IMR-90 (cell line): ENCODE measurements at regions not wholly inside any gene's neighbourhood (a gene's known extent, or its start where the extent isn't known, plus 50 kb on each side); places are given as distances from the start of the nearest gene placed in this dataset.
A peak's percentile ranks its signal among the peaks of the same experiment; 100 is the strongest.

Experiments used
- ATAC-seq: fragments of 200-7000 bp; cut with Tn5 transposase; 2 replicates; pipeline ENCODE4 v1.9.1; 2020; ENCODE audit warnings: low read depth, mild to moderate bottlenecking, moderate library complexity
- BruUV-seq: library from RNA; stranded (reverse); fragments of 400-500 nt; replicated peaks from 2 replicates; lab custom pipeline; 2021; lab: Mats Ljungman, UMichigan
- CTCF ChIA-PET: fragments of 300-600 bp; formaldehyde crosslinking; extraction: SDS; loops from one replicate; lab custom pipeline; 2021; ENCODE audit warnings: antibody characterized with exemption; lab: Yijun Ruan, JAX
- POLR2A ChIA-PET: fragments of 300-600 bp; sonication (Branson Sonifier 250); formaldehyde crosslinking; loops from one replicate; lab custom pipeline; 2022; ENCODE audit warnings: antibody characterized with exemption; ENCODE audit not compliant: unreplicated experiment; lab: Charles Lee
- DNase-seq: peaks from one replicate; pipeline ENCODE4 v3.0.0; 2013
- H2AFZ ChIP-seq: replicated peaks from 2 replicates; pipeline ENCODE3; 2013; ENCODE audit warnings: low read length, mild to moderate bottlenecking; ENCODE audit not compliant: poor library complexity
- H2AK5ac ChIP-seq: 2 replicates; pipeline ENCODE4 v1.6.1; 2013; ENCODE audit warnings: low read depth, low read length, inconsistent platforms
- H2AK9ac ChIP-seq: replicated peaks from 2 replicates; pipeline ENCODE3; 2013; ENCODE audit warnings: mild to moderate bottlenecking, low read depth, low read length, moderate library complexity; ENCODE audit not compliant: poor library complexity
- H2BK120ac ChIP-seq: 2 replicates; pipeline ENCODE4 v1.6.1; 2013; ENCODE audit warnings: low read depth, low read length, inconsistent platforms
- H2BK15ac ChIP-seq: 3 replicates; pipeline ENCODE4 v1.6.1; 2013; ENCODE audit warnings: low read depth, low read length, inconsistent platforms
- H2BK20ac ChIP-seq: 2 replicates; pipeline ENCODE4 v1.6.1; 2013; ENCODE audit warnings: low read depth, mild to moderate bottlenecking, inconsistent platforms, low read length, moderate library complexity
- H2BK5ac ChIP-seq: 2 replicates; pipeline ENCODE4 v1.6.1; 2013; ENCODE audit warnings: mild to moderate bottlenecking, low read depth, low read length, inconsistent platforms; ENCODE audit not compliant: poor library complexity, severe bottlenecking
- H3K14ac ChIP-seq: replicated peaks from 2 replicates; pipeline ENCODE4 v1.6.1; 2013; ENCODE audit warnings: low read depth, low read length, inconsistent platforms
- H3K18ac ChIP-seq: 2 replicates; pipeline ENCODE4 v1.6.1; 2013; ENCODE audit warnings: low read depth, low read length, control low read depth
- H3K23ac ChIP-seq: 2 replicates; pipeline ENCODE4 v1.6.1; 2013; ENCODE audit warnings: low read depth, low read length, inconsistent platforms
- H3K27ac ChIP-seq: 2 replicates; pipeline ENCODE4 v1.5.1; 2013; ENCODE audit warnings: mild to moderate bottlenecking, control low read depth, low read length; ENCODE audit not compliant: insufficient read depth
- H3K27me3 ChIP-seq: 2 replicates; pipeline ENCODE4 v1.6.1; 2013; ENCODE audit warnings: low read length; ENCODE audit not compliant: control insufficient read depth, insufficient read depth
- H3K36me3 ChIP-seq: 2 replicates; pipeline ENCODE4 v1.6.1; 2013; ENCODE audit warnings: low read length, mixed read lengths; ENCODE audit not compliant: control insufficient read depth, insufficient read depth
- H3K4ac ChIP-seq: 2 replicates; pipeline ENCODE4 v1.6.1; 2013; ENCODE audit warnings: low read depth, low read length, inconsistent platforms
- H3K4me1 ChIP-seq: 2 replicates; pipeline ENCODE4 v1.6.1; 2013; ENCODE audit warnings: low read length, mixed read lengths; ENCODE audit not compliant: control insufficient read depth, insufficient read depth
- H3K4me2 ChIP-seq: 2 replicates; pipeline ENCODE4 v1.6.1; 2013; ENCODE audit warnings: low read depth, mild to moderate bottlenecking, control low read depth, low read length, moderate library complexity
- H3K4me3 ChIP-seq: 2 replicates; pipeline ENCODE4 v1.5.1; 2013; ENCODE audit warnings: low read depth, mild to moderate bottlenecking, control low read depth, low read length, moderate library complexity; ENCODE audit not compliant: insufficient read depth
- H3K56ac ChIP-seq: 2 replicates; pipeline ENCODE4 v1.6.1; 2013; ENCODE audit warnings: low read length, inconsistent platforms; ENCODE audit not compliant: insufficient read depth; ENCODE audit errors: extremely low read depth
- H3K79me1 ChIP-seq, 2 experiments: 2 replicates each; pipeline ENCODE4 v1.6.1; 2013; ENCODE audit warnings: low read length in 2 of 2, inconsistent platforms in 1 of 2, low read depth in 1 of 2
- H3K9ac ChIP-seq: 2 replicates; pipeline ENCODE4 v1.6.1; 2013; ENCODE audit warnings: low read depth, low read length, control low read depth
- H3K9me1 ChIP-seq: 2 replicates; pipeline ENCODE4 v1.6.1; 2013; ENCODE audit warnings: low read length, inconsistent platforms; ENCODE audit not compliant: insufficient read depth
- H3K9me3 ChIP-seq: 2 replicates; pipeline ENCODE4 v1.6.1; 2013; ENCODE audit warnings: low read length; ENCODE audit not compliant: control insufficient read depth, insufficient read depth
- H4K20me1 ChIP-seq: 2 replicates; pipeline ENCODE4 v1.6.1; 2013; ENCODE audit warnings: low read length, inconsistent platforms; ENCODE audit not compliant: insufficient read depth
- H4K5ac ChIP-seq: 2 replicates; pipeline ENCODE4 v1.6.1; 2013; ENCODE audit warnings: mild to moderate bottlenecking, low read depth, low read length, control low read depth
- H4K8ac ChIP-seq, 2 experiments: 2 replicates each; pipeline ENCODE4 v1.6.1; 2013; ENCODE audit warnings: low read depth in 2 of 2, low read length in 2 of 2, control low read depth in 1 of 2, inconsistent platforms in 1 of 2
- H4K91ac ChIP-seq: 2 replicates; pipeline ENCODE4 v1.6.1; 2013; ENCODE audit warnings: low read depth, low read length, inconsistent platforms; ENCODE audit not compliant: insufficient read depth
- BHLHE40 ChIP-seq: fragments of 150-350 bp; IDR thresholded peaks from 2 replicates; pipeline ENCODE4 v1.6.1; 2016; ENCODE audit warnings: mild to moderate bottlenecking, low read depth, low read length
- CEBPB ChIP-seq: IDR thresholded peaks from 2 replicates; pipeline ENCODE4 v1.6.1; 2012; ENCODE audit warnings: low read depth, low read length, improper control_type of control experiment
- CTCF ChIP-seq: conservative IDR thresholded peaks from 2 replicates; pipeline ENCODE4 v1.5.1; 2012; ENCODE audit warnings: mild to moderate bottlenecking, low read depth, low read length, improper control_type of control experiment
- FOS ChIP-seq: fragments of 150-350 bp; IDR thresholded peaks from 2 replicates; pipeline ENCODE4 v1.6.1; 2016; ENCODE audit warnings: low read depth, low read length
- MAFK ChIP-seq: IDR thresholded peaks from 2 replicates; pipeline ENCODE4 v1.6.1; 2012; ENCODE audit warnings: low read depth, low read length, improper control_type of control experiment
- MAZ ChIP-seq: IDR thresholded peaks from 2 replicates; pipeline ENCODE4 v1.6.1; 2012; ENCODE audit warnings: low read depth, mild to moderate bottlenecking, low read length, improper control_type of control experiment, moderate library complexity, borderline replicate concordance
- MXI1 ChIP-seq: IDR thresholded peaks from 2 replicates; pipeline ENCODE4 v1.6.1; 2012; ENCODE audit warnings: low read depth, mild to moderate bottlenecking, low read length, moderate library complexity, borderline replicate concordance
- NFE2L2 ChIP-seq: fragments of 150-350 bp; IDR thresholded peaks from 2 replicates; pipeline ENCODE4 v1.6.1; 2016; ENCODE audit warnings: low read depth, mild to moderate bottlenecking, low read length
- POLR2A ChIP-seq: IDR thresholded peaks from 2 replicates; pipeline ENCODE4 v1.6.1; 2012; ENCODE audit warnings: mild to moderate bottlenecking, low read depth, low read length
- RAD21 ChIP-seq: IDR thresholded peaks from 2 replicates; pipeline ENCODE4 v1.6.1; 2012; ENCODE audit warnings: low read length, improper control_type of control experiment
- RFX5 ChIP-seq: IDR thresholded peaks from 2 replicates; pipeline ENCODE4 v1.8.0; 2012; ENCODE audit warnings: low read depth, mild to moderate bottlenecking, low read length, moderate library complexity
- SMC3 ChIP-seq: fragments of 150-350 bp; IDR thresholded peaks from 2 replicates; pipeline ENCODE4 v1.6.1; 2016; ENCODE audit warnings: low read depth, mild to moderate bottlenecking, antibody characterized with exemption, low read length, moderate library complexity
- WGBS, 2 experiments: methylation state at CpG; one replicate each; pipeline versions ENCODE4 v1.1.5 to v1.1.7; 2013; ENCODE audit warnings: missing lambda C conversion rate in 2 of 2; ENCODE audit not compliant: insufficient read length in 1 of 2; ENCODE audit errors: extremely low coverage in 2 of 2; 5-methylcytosine and 5-hydroxymethylcytosine counted together
- dilution Hi-C: fragments of 300-500 bp; cut with HindIII; formaldehyde crosslinking; loops from one replicate; pipeline ENCODE4 v1.14.3; 2018; ENCODE audit warnings: low sequenced_read_pairs; ENCODE audit not compliant: unreplicated experiment
- in situ Hi-C: fragments of 300-500 bp; cut with MboI; formaldehyde crosslinking; loops from 3 replicates; pipeline ENCODE4 v1.14.3; 2019; ENCODE audit warnings: low sequenced_read_pairs, inconsistent platforms, mixed read lengths
- intact Hi-C: fragments of 100-400 bp; cut with micrococcal nuclease; formaldehyde crosslinking; loops from 2 replicates; pipeline ENCODE4 v1.10.0; 2022
- TF ChIP-seq, protein P1 (sequence below): fragments of 150-350 bp; IDR thresholded peaks from 2 replicates; pipeline ENCODE4 v1.6.1; 2017; ENCODE audit warnings: mild to moderate bottlenecking, antibody characterized with exemption, low read length, low read depth
- TF ChIP-seq, protein P2 (sequence below): fragments of 150-350 bp; IDR thresholded peaks from 2 replicates; pipeline ENCODE4 v1.6.1; 2016; ENCODE audit warnings: low read depth, mild to moderate bottlenecking, low read length, moderate library complexity, borderline replicate concordance

DNA sequence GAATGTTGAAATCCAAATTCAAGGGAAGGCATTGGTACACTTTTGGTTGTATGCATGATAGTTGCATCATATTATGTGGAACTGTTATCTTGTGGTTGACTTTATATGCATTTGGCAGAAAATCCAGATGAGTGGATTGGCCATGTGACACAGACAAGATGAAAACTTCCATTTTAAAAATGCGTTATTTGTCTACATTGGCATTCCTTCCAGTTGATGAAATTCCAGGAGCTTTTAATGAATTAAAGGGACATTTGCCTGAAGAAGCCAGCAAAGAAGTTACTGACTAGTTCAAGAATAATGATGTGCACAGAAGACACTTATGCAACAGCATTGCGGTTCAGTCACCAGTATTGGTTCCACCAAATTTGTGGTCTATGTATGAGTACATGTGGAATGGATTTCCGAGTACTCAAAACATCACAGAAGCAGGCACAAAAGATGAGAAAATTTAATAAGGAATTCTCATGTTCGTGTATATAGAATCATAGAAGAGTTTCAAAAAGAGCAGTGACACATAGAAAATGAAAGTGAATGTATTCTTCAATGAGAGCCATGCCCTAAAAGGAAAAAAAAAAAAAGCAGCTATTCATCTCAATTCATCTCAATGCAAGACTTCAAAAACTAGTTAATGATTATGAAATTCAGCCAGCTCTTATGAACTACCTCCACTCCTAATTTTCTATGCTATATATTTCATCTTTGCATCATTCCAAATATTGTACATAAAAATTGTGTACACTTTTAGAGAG, 232.1 kb downstream of the RBM43 start:
- CTCF ChIA-PET, result interaction anchor here (0.7 kb wide), 1 partner anchor 10 kb away, joined by 3 read pairs; no protein-coding TSS in a partner anchor
- H4K91ac ChIP-seq, result no peak overlapping the region
- peak; percentile 10; the same call in 1 of the 2 replicates for ATAC-seq
- H2AK9ac ChIP-seq, result no peak overlapping the region
- H2BK20ac ChIP-seq, result peak overlapping the region; percentile 40; the same call in 1 of the 2 replicates
- no peak overlapping the region for H3K23ac ChIP-seq
- no peak overlapping the region for H2BK15ac ChIP-seq
- H4K5ac ChIP-seq, result peak overlapping the region; percentile 44; the same call in 1 of the 2 replicates
- dilution Hi-C loops (no loop called here), in situ Hi-C loops (loop anchor here (10.0 to 25.0 kb wide), 2 partner anchors 535 to 1442 kb away; partner anchors contain the start of gene MMADHC), intact Hi-C loops (loop anchor here (5.0 to 10.0 kb wide), 3 partner anchors 315 to 542 kb away; partner anchors contain the start of gene RND3)
- H3K14ac ChIP-seq, result 0 out of 2 replicates have a peak overlapping the region, but pooled peaks have one; percentile 24
- H3K4me2 ChIP-seq, result peak overlapping the region; percentile 81; the same call in 1 of the 2 replicates
- H3K4me3 ChIP-seq, result peak overlapping the region; percentile 9; the same call in 1 of the 2 replicates
- no peak overlapping the region for H3K9ac ChIP-seq
- no peak overlapping the region for H2AFZ ChIP-seq
- H3K27me3 ChIP-seq, result no peaks in the 10 kb centered on the region
- peak overlapping the region; percentile 31; the same call in 1 of the 2 replicates for H2BK120ac ChIP-seq
- POLR2A ChIA-PET, result interaction anchor here (0.6 kb wide), 1 partner anchor 548 kb away, joined by 6 read pairs; no protein-coding TSS in a partner anchor
- H2AK5ac ChIP-seq, result no peak overlapping the region
- peak; percentile 91 for DNase-seq
- no peaks in the 10 kb centered on the region for H3K36me3 ChIP-seq
- WGBS, 2 experiments, result no CpG with 5 or more reads among the region's 4 CpGs
- H4K8ac ChIP-seq, result no peak overlapping the region
- no peak overlapping the region for H3K27ac ChIP-seq
- peak overlapping the region; percentile 57 for H2BK5ac ChIP-seq
- no peaks in the 10 kb centered on the region for H3K9me3 ChIP-seq
- no peak overlapping the region; the same call in 1 of the 2 replicates for H3K4ac ChIP-seq
- H3K56ac ChIP-seq, result no peak overlapping the region
- no peaks in the 10 kb centered on the region for H4K20me1 ChIP-seq
- H3K79me1 ChIP-seq, result no peaks in the 10 kb centered on the region
- BruUV-seq, result no TSS peak
- H3K18ac ChIP-seq, result peak overlapping the region; percentile 77; the same call in 1 of the 2 replicates
- no peaks in the 10 kb centered on the region for H3K9me1 ChIP-seq
- H3K4me1 ChIP-seq, result peaks cover 3% of the 10 kb centered on the region
- TF ChIP-seq SMC3 (no peak), POLR2A (no peak), MAZ (no peak), BHLHE40 (no peak), CEBPB (peak; percentile 93), CTCF (no peak), FOS (no peak), RFX5 (no peak), MAFK (no peak), NFE2L2 (no peak), RAD21 (no peak), MXI1 (no peak)
- TF ChIP-seq, protein P1, sequence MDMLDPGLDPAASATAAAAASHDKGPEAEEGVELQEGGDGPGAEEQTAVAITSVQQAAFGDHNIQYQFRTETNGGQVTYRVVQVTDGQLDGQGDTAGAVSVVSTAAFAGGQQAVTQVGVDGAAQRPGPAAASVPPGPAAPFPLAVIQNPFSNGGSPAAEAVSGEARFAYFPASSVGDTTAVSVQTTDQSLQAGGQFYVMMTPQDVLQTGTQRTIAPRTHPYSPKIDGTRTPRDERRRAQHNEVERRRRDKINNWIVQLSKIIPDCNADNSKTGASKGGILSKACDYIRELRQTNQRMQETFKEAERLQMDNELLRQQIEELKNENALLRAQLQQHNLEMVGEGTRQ, result peak; percentile 87
- TF ChIP-seq, protein P2, sequence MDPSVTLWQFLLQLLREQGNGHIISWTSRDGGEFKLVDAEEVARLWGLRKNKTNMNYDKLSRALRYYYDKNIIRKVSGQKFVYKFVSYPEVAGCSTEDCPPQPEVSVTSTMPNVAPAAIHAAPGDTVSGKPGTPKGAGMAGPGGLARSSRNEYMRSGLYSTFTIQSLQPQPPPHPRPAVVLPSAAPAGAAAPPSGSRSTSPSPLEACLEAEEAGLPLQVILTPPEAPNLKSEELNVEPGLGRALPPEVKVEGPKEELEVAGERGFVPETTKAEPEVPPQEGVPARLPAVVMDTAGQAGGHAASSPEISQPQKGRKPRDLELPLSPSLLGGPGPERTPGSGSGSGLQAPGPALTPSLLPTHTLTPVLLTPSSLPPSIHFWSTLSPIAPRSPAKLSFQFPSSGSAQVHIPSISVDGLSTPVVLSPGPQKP, result no peak
